Smooth muscle cell (in vitro differentiated cells): ENCODE measurements at regions not wholly inside any gene's neighbourhood (a gene's known extent, or its start where the extent isn't known, plus 50 kb on each side); places are given as distances from the start of the nearest gene placed in this dataset.

Experiments used
- DNase-seq: peaks from one replicate; lab custom pipeline; 2025; ENCODE audit not compliant: unreplicated experiment; lab: John Stamatoyannopoulos, UW
- H2AFZ ChIP-seq: fragments of 200-600 bp; sonication (generic); 2 replicates; pipeline ENCODE4 v1.6.0; 2016; ENCODE audit warnings: antibody characterized with exemption, low read depth, mild to moderate bottlenecking
- H3F3A ChIP-seq: fragments of 200-600 bp; sonication (generic); 2 replicates; pipeline ENCODE4 v1.6.0; 2017; ENCODE audit warnings: antibody characterized with exemption, low read depth
- H3K27ac ChIP-seq: fragments of 200-600 bp; sonication (generic); 2 replicates; pipeline ENCODE4 v1.5.1; 2016; ENCODE audit warnings: low read depth, mild to moderate bottlenecking
- H3K27me3 ChIP-seq: fragments of 200-600 bp; sonication (generic); 2 replicates; pipeline ENCODE4 v1.6.1; 2016; ENCODE audit warnings: low read depth, mild to moderate bottlenecking
- H3K36me3 ChIP-seq: fragments of 200-600 bp; sonication (generic); 2 replicates; pipeline ENCODE4 v1.5.1; 2016; ENCODE audit warnings: low read depth
- H3K4me1 ChIP-seq: fragments of 200-600 bp; sonication (generic); 2 replicates; pipeline ENCODE4 v1.5.1; 2016; ENCODE audit warnings: low read depth
- H3K4me2 ChIP-seq: fragments of 200-600 bp; sonication (generic); 2 replicates; pipeline ENCODE4 v1.6.0; 2016; ENCODE audit warnings: mild to moderate bottlenecking
- H3K4me3 ChIP-seq: fragments of 200-600 bp; sonication (generic); 2 replicates; pipeline ENCODE4 v1.5.1; 2016; ENCODE audit warnings: mild to moderate bottlenecking
- H3K79me2 ChIP-seq: fragments of 200-600 bp; sonication (generic); 2 replicates; pipeline ENCODE4 v1.6.0; 2016; ENCODE audit warnings: low read depth, mild to moderate bottlenecking
- H3K9ac ChIP-seq: fragments of 200-600 bp; sonication (generic); 2 replicates; pipeline ENCODE4 v1.6.0; 2016; ENCODE audit warnings: low read depth
- H3K9me3 ChIP-seq: fragments of 200-600 bp; sonication (generic); replicated peaks from 2 replicates; pipeline ENCODE4 v1.5.1; 2016; ENCODE audit warnings: low read depth
- H4K20me1 ChIP-seq: fragments of 200-600 bp; sonication (generic); 2 replicates; pipeline ENCODE4 v1.6.0; 2016; ENCODE audit warnings: low read depth
- CTCF ChIP-seq: fragments of 200-600 bp; sonication (generic); IDR thresholded peaks from 2 replicates; pipeline ENCODE4 v1.5.1; 2017; ENCODE audit warnings: borderline replicate concordance, mild to moderate bottlenecking, antibody characterized with exemption; ENCODE audit not compliant: insufficient read depth, poor library complexity, severe bottlenecking
- whole genome bisulfite sequencing: methylation state at CpG from one replicate; pipeline ENCODE4 v1.1.7; 2016; ENCODE audit warnings: low lambda C conversion rate; 5-methylcytosine and 5-hydroxymethylcytosine counted together

- Histone ChIP-seq H3K27me3 (no peaks in the 10 kb centered on the region), H3F3A (no peaks in the 10 kb centered on the region), H3K4me3 (no peak overlapping the region), H3K9me3 (no peaks in the 10 kb centered on the region), H4K20me1 (no peaks in the 10 kb centered on the region), H3K79me2 (no peaks in the 10 kb centered on the region), H2AFZ (no peak overlapping the region), H3K4me2 (no peak overlapping the region), H3K27ac (no peak overlapping the region), H3K9ac (no peak overlapping the region), H3K36me3 (no peaks in the 10 kb centered on the region), H3K4me1 (no peaks in the 10 kb centered on the region)
- DNase-seq = no peak
- no peak for TF ChIP-seq CTCF
Measured at GRCh38 chr12:91894911-91895310, 250.7 kb downstream of the BTG1 start.

GRCh38 chr12:91893476-91893875 lies 252.2 kb downstream of the BTG1 start:
- WGBS = 78% methylated on average over 3 of the region's 3 CpGs
- no peak overlapping the region for H2AFZ ChIP-seq
- no peaks in the 10 kb centered on the region for H3K27me3 ChIP-seq
- H3K4me3 ChIP-seq = no peak overlapping the region
- H3K36me3 ChIP-seq = no peaks in the 10 kb centered on the region
- no peak overlapping the region for H3K27ac ChIP-seq
- H3K4me1 ChIP-seq = no peaks in the 10 kb centered on the region
- DNase-seq = no peak
- H3K79me2 ChIP-seq = no peaks in the 10 kb centered on the region
- H4K20me1 ChIP-seq = no peaks in the 10 kb centered on the region
- no peak overlapping the region for H3K9ac ChIP-seq
- H3K9me3 ChIP-seq = no peaks in the 10 kb centered on the region
- TF ChIP-seq CTCF = no peak
- no peak overlapping the region for H3K4me2 ChIP-seq
- no peaks in the 10 kb centered on the region for H3F3A ChIP-seq

- Histone ChIP-seq H3K9ac (no peak overlapping the region), H3F3A (no peaks in the 10 kb centered on the region), H3K27me3 (no peaks in the 10 kb centered on the region), H3K79me2 (no peaks in the 10 kb centered on the region), H3K36me3 (no peaks in the 10 kb centered on the region), H3K4me2 (peak overlapping the region; percentile 30), H3K27ac (no peak overlapping the region), H4K20me1 (no peaks in the 10 kb centered on the region), H3K9me3 (no peaks in the 10 kb centered on the region), H3K4me1 (no peaks in the 10 kb centered on the region), H2AFZ (peak overlapping the region; percentile 21), H3K4me3 (no peak overlapping the region)
- WGBS = 29% methylated on average over 4 of the region's 4 CpGs
- no peak for DNase-seq
- no peak for TF ChIP-seq CTCF
Measured at GRCh38 chr12:91892081-91892855, 253.4 kb downstream of the BTG1 start.

GRCh38 chr12:91890742-91891141 lies 254.9 kb downstream of the BTG1 start:
- no peaks in the 10 kb centered on the region for H3K27me3 ChIP-seq
- WGBS = 89% methylated on average over 1 of the region's 1 CpG
- no peak overlapping the region for H3K27ac ChIP-seq
- H3F3A ChIP-seq = no peaks in the 10 kb centered on the region
- no peak overlapping the region for H3K4me2 ChIP-seq
- H2AFZ ChIP-seq = no peak overlapping the region
- no peaks in the 10 kb centered on the region for H4K20me1 ChIP-seq
- no peak for DNase-seq
- H3K9me3 ChIP-seq = no peaks in the 10 kb centered on the region
- H3K36me3 ChIP-seq = no peaks in the 10 kb centered on the region
- no peak overlapping the region for H3K9ac ChIP-seq
- no peaks in the 10 kb centered on the region for H3K79me2 ChIP-seq
- H3K4me1 ChIP-seq = no peaks in the 10 kb centered on the region
- TF ChIP-seq CTCF = no peak
- no peak overlapping the region for H3K4me3 ChIP-seq
